ENCODE measurements at regions not wholly inside any gene's neighbourhood (a gene's known extent, or its start where the extent isn't known, plus 50 kb on each side); places are given as distances from the start of the nearest gene placed in this dataset.

- TF ChIP-seq ZNF274 (IDR thresholded peaks at IDR 0.05; ENCODE audit: low read depth, low read length) (no peak), SUZ12 (IDR thresholded peaks at IDR 0.05; ENCODE audit: extremely low read depth, insufficient read depth, insufficient read length) (no peak), YY1 (IDR thresholded peaks at IDR 0.05; ENCODE audit: insufficient read depth, insufficient read length) (no peak)
Measured at GRCh38 chr6:159631886-159632285, 61.2 kb downstream of the SOD2 start.

All from NT2/D1 (cell line).